Middle frontal gyrus (tissue), 1 donor: ENCODE measurements at regions not wholly inside any gene's neighbourhood (a gene's known extent, or its start where the extent isn't known, plus 50 kb on each side); places are given as distances from the start of the nearest gene placed in this dataset.
A peak's percentile ranks its signal among the peaks of the same experiment; 100 is the strongest.

Experiments used
- DNase-seq: peaks from one replicate; pipeline ENCODE4 v3.0.0-alpha.2; 2015; ENCODE audit warnings: low spot score; ENCODE audit errors: extremely low spot score

DNA sequence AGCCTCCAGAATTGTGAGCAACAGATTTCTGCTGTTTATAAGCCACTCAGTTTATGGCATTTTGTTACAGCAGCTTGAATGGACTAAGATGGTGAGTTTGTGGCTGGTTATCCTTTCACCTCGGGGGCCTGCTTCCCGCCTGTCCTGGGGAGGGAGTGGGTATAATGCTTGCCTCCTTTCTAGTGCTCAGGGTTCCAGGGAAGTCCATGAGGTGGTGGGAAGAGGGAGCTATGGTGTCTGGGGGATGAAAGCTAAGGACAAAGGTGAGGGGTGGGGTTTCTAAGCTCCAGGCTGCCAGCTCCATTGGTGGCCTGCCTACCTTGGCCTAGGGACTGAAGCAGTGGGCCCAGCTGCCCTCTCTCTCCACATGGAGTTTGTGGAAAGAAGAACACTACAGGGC, 50.2 kb upstream of the SDK2 start:
- DNase-seq, result no peak

GRCh38 chr17:73695035-73695738, 50.9 kb upstream of the SDK2 start:
- DNase-seq, result no peak

- no peak for DNase-seq
Measured at GRCh38 chr17:73696251-73696650, 52.0 kb upstream of the SDK2 start.

DNA sequence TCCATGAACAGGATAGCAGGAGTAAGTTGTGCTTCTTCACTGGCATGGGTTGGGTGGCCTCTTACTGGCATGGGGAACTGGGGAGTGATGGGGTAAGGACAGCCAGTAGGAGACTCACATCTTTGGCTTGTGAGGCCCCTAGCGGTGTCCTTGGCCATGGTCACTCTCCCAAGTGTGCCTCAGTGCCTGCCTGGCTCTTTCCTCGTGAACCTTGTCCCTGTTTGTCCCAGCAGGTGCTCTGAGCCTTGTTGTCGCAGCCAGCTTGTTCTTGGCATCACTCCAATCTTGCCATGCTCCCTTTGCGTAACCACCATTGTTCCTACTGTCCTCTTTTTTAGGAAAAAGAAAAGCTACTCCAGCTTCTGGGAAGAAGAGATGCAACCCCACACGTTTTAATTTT, 53.6 kb upstream of the SDK2 start:
- DNase-seq, result no peak

- DNase-seq, result no peak
Measured at GRCh38 chr17:73698966-73699365, 54.7 kb upstream of the SDK2 start.

- no peak for DNase-seq
Measured at GRCh38 chr17:73701701-73702100, 57.5 kb upstream of the SDK2 start.

DNA sequence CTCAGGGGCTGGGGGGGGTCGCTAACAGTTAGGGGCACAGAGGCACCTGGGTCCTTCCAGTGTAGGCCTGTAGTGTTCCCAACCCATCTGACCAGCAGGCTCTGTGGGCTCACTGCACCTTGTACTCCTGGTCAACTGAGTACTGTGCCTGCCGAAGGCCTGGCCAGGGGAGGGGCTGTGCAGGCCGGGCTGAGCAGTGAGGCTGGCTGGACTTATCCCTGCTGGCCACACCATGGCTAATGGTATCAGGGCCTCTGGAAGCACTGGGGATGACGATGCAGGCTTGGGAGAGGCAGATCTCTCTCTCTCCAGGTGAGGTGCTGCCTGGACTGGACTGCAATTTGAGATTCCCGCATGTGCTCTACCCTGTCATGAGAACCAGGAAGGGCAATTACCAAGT, 58.9 kb upstream of the SDK2 start:
- no peak for DNase-seq

DNA sequence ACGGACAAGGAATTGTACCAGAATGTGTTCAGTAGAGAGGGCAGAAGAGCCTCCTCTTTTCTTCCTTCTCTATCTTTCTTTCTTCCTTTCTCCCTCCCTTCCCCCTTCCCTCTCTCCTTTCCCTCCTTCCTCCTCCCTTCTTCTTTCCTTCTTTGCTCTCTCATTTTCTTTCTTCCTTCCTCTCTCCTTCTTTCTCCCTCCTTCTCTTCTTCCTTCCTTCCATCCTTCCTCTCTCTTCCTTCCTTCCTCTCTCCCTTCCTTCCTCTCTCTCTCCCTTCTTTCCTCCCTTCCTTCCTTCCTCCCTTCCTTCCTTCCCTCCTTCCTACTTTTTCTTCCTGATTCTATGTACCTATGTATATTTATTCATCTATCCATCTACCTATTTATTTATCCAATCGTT, 59.7 kb upstream of the SDK2 start:
- DNase-seq, result no peak

DNA sequence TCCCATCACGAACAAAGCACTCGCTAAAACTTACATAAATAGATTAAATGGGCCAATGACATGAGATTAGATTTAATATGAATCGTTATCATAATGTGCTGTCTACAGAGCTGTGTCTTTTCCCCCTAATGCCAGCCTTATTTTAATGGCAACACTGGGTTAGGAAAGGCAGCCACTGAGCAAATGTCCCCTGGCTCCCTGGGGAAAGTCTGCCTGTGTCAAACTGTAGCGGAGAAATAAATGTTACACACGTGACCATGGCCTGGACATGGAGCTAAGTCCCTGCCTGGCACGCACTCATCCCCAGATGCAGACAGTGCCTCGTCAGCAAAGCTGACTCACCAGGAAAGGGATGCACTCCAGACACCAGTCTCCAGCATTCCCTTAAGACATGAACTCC, 61.3 kb upstream of the SDK2 start:
- peak; percentile 13 for DNase-seq

DNA sequence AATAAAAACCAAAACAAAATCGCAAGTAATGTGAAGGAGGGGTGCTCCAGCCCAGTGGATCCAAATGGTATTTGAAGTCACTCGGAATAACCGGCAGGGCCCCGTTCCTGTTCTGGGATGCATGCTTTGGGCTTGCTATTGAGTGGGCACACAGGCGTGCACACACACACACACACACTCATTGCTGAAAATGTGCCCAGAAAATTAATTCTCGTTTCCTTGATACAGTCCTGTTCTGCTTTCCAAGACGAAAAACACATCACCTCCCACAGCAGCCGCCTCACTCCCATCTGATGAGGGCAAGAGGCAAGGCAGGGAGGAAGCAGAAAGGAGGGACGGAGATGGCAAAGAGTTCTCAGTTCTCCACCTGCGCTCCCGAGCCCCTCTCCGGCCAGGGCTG, 62.2 kb upstream of the SDK2 start:
- DNase-seq, result peak; percentile 12

DNA sequence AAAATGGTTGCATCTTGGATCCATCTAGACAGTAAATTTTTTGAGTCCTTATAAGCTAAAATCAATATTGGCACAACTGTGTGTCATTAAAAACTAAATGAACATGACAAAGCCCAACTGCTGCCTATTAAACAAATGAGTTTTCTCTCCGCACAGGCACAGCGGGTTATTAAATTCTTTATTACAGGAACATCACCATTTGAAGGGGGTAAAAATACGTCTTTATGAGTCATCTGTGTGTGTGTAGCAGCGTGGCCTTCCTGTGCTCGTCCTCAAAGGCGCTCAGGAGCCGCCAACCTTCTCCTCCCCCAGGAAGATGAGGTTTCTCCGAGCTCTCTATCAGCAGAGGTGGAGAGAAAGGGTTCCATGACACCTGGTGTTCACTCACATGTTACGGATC, 62.6 kb upstream of the SDK2 start:
- no peak for DNase-seq

- DNase-seq, result no peak
Measured at GRCh38 chr17:73707358-73707757, 63.1 kb upstream of the SDK2 start.

- DNase-seq, result no peak
Measured at GRCh38 chr17:73710095-73710592, 65.9 kb upstream of the SDK2 start.

GRCh38 chr17:73711184-73711583, 66.9 kb upstream of the SDK2 start:
- DNase-seq, result no peak

DNA sequence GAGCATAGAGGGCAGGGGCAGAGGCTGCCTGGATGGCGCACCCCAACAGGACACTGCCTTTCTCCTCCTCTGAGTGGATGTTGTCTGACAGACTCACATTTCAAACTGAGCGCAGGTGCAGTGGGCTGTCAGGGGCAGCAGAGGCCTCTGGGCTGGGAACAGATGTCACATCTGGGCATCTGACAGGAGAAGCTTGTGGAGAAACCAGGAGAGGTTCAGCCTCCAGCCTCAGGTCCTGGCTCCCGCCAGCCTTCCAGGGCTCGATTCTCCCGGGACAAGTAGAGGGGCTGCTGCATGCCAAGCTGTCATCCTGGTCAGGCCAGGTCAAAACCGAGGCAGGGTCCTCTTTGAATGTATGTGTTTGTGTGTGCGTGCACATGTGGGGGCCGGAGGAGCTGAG, 67.7 kb upstream of the SDK2 start:
- no peak for DNase-seq

DNA sequence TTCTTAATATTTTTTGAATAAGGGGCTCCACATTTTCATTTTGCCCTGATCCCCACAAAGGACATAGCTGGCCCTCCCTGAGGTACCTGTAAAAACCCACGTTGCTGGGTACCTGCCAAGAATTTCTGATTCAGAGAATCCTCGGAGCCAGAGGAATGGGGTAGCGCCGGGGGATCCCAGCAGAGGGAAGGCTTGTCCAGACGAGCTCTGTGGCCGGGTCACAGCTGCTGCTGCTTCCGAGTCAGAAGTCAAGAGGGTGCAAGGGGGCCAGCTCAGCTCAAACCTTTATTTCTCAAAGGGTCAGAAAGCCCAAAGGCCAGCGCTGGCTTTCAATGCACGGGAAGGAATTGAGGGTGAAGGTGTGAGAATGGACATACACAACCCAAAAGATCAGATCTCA, 68.9 kb upstream of the SDK2 start:
- no peak for DNase-seq

- DNase-seq, result no peak
Measured at GRCh38 chr17:73715769-73716168, 71.5 kb upstream of the SDK2 start.

- no peak for DNase-seq
Measured at GRCh38 chr17:73717690-73718089, 73.4 kb upstream of the SDK2 start.

- DNase-seq, result no peak
Measured at GRCh38 chr17:73718362-73718761, 74.1 kb upstream of the SDK2 start.

DNA sequence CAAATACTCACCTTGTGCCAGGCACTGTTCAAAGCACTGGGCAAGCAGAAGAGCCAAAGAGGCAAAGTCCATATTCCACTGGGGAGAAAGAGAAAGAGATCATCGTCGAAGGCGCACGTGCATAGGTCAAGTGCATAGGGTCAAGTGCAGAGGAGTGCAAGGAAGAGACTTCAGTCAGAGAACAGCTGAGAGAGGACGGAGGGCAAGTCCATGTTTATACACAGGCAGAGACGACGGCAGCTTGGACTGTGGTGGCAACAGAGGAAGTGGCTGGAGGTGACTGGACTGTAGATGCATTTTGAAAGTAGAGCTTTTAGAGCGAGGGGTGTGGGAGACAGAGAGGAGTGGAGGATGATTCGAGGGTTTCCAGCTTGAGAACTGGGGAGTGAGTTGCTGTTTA, 74.7 kb upstream of the SDK2 start:
- DNase-seq, result no peak

GRCh38 chr17:73719588-73720071, 75.4 kb upstream of the SDK2 start:
- peak; percentile 51 for DNase-seq

DNA sequence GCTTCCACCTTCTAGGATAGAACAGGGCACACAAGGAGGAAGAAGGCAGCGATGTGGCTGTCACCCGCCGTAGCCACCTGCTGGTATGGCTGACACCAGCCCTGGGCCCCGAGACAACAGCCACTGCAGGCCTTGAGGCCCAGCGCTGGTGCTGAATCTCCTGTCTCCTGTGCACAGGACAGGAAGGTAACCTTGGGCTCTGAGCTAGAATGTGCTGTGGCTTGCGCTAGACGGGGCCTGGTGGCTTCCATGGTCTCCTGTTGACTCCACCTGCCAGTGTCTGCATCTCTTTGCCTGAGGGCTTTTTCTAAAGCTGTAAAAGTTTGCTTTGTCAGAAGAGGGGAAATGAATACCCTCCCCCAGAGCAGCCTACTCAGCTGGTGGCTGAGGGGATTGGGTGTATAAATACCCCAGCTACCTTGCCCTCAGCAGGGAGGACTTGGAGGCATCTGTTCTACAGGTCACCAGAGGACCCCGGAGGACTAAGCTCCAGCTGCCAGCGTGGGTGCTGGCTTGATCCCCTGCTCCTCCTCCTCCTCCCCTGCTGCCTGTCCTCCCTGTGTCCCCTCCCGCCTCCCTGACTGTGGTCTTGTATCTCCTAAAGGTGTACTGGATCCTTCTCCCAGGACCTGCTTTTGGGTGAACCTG, 76.1 kb upstream of the SDK2 start:
- no peak for DNase-seq

DNA sequence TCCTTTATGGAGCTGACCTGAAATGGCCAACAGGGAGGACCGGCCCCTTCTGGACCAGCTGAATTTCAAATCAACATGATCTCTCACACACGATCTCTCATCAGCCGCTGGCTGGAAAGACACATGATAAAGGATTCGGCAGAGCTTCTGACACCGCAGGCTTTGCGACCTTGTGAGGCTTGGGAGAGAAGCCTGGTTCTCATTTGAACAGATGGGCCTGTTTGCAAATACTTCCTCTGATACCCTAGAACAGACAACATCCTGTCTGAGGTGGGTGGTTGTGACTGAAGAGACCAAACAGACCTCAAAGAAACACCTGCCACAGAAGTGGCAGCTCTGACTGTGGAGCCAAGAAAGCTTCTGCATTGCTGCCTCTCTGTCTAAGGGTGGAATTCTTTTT, 77.9 kb upstream of the SDK2 start:
- DNase-seq, result no peak
